ENCODE measurements at regions not wholly inside any gene's neighbourhood (a gene's known extent, or its start where the extent isn't known, plus 50 kb on each side); places are given as distances from the start of the nearest gene placed in this dataset.

- DNase-seq (ENCODE audit: low read depth): no peak
Measured at GRCh38 chr10:78177491-78178185, 144.0 kb downstream of the RPS24 start.

DNA sequence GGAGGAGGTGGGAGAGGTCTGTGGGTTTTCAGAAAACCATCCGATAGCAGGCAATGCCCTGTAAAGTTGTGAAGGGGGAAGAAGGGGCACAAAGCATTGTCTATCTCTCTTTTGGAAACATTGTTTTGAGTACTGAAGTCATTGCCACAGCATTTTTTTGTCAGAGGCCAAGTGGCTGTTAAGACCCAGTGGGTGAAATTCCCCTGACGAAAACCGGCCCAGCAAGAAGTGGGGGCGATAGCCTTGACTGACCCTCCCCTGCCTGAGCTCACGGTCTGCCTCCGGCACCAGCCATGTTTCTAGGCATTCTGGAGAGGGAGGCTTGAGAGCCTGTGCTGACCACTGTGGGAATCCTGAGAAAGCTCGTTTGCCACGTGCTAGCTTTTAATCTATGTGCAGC lies 144.7 kb downstream of the RPS24 start:
- no peak for DNase-seq (ENCODE audit: low read depth)
- no peak overlapping the region for H3K4me3 ChIP-seq (ENCODE audit: low read depth, low read length)
- TF ChIP-seq, protein P1, sequence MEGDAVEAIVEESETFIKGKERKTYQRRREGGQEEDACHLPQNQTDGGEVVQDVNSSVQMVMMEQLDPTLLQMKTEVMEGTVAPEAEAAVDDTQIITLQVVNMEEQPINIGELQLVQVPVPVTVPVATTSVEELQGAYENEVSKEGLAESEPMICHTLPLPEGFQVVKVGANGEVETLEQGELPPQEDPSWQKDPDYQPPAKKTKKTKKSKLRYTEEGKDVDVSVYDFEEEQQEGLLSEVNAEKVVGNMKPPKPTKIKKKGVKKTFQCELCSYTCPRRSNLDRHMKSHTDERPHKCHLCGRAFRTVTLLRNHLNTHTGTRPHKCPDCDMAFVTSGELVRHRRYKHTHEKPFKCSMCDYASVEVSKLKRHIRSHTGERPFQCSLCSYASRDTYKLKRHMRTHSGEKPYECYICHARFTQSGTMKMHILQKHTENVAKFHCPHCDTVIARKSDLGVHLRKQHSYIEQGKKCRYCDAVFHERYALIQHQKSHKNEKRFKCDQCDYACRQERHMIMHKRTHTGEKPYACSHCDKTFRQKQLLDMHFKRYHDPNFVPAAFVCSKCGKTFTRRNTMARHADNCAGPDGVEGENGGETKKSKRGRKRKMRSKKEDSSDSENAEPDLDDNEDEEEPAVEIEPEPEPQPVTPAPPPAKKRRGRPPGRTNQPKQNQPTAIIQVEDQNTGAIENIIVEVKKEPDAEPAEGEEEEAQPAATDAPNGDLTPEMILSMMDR (IDR thresholded peaks at IDR 0.05; ENCODE audit: insufficient read depth, low read depth, low read length, missing control alignments): no peak

More at GRCh38 chr10:78177491-78178185, 144.0 kb downstream of the RPS24 start:
- no peak overlapping the region for H3K4me3 ChIP-seq (ENCODE audit: low read depth, low read length)
- TF ChIP-seq, protein P1 (IDR thresholded peaks at IDR 0.05; ENCODE audit: insufficient read depth, low read depth, low read length, missing control alignments): no peak

GRCh38 chr10:78178940-78179339 lies 145.3 kb downstream of the RPS24 start:
- no peak for DNase-seq (ENCODE audit: low read depth)
- TF ChIP-seq, protein P1 (IDR thresholded peaks at IDR 0.05; ENCODE audit: insufficient read depth, low read depth, low read length, missing control alignments): no peak

GRCh38 chr10:78179886-78180705 lies 146.4 kb downstream of the RPS24 start:
- DNase-seq (ENCODE audit: low read depth): no peak
- TF ChIP-seq, protein P1 (IDR thresholded peaks at IDR 0.05; ENCODE audit: insufficient read depth, low read depth, low read length, missing control alignments): no peak
- no peak overlapping the region for H3K4me3 ChIP-seq (ENCODE audit: low read depth, low read length)

More at GRCh38 chr10:78178940-78179339, 145.3 kb downstream of the RPS24 start:
- no peak overlapping the region for H3K4me3 ChIP-seq (ENCODE audit: low read depth, low read length)

- TF ChIP-seq, protein P1 (IDR thresholded peaks at IDR 0.05; ENCODE audit: insufficient read depth, low read depth, low read length, missing control alignments): no peak
- H3K4me3 ChIP-seq (ENCODE audit: low read depth, low read length): no peak overlapping the region
- DNase-seq (ENCODE audit: low read depth): no peak
Measured at GRCh38 chr10:78181381-78182055, 147.9 kb downstream of the RPS24 start.

DNA sequence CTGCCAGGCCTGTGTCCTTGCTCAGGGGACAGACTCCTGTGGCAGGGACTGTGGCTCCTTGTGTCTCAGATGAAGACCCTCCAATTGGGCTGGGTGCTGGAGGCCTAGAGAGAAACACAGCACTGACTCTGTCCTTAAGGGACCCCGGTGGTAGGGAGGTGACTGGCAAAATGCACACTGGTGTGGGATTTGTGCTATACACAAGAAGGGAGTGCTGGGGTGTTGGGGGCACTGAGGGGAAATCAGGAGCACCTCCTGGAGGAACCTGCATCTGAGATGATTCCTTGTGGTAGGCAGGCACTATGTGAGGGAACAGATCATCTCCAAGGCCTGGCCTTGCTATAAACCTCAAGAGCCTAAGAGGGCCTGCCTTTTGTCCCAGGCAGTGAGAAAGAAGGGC lies 149.2 kb downstream of the RPS24 start:
- TF ChIP-seq, protein P1 (IDR thresholded peaks at IDR 0.05; ENCODE audit: insufficient read depth, low read depth, low read length, missing control alignments): no peak
- DNase-seq (ENCODE audit: low read depth): no peak
- no peak overlapping the region for H3K4me3 ChIP-seq (ENCODE audit: low read depth, low read length)

Data from GM12865 (cell line).